ENCODE measurements at regions not wholly inside any gene's neighbourhood (a gene's known extent, or its start where the extent isn't known, plus 50 kb on each side); places are given as distances from the start of the nearest gene placed in this dataset.

DNA sequence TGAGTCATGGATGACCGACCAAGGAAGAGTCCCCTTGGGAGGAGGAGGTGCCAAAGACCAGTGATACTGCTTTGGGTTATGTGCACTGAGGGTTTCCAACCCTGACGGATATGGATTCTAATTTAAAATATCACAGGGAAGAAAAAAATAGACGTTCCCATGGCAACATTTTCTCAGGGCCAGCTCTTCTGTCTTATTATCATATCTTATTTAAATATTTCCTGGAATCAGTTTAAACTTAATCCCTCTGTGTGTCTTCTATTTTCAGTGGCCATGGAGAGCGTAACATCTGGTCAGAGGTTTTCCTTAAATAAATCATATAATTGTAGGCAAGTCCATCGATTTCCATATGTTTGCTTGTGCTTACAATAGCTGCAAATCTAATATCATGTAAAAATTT is 205.4 kb upstream of the FMN2 start:
- no TSS peak for BruUV-seq (replicated peaks)
- no peak overlapping the region for H3K4me2 ChIP-seq (ENCODE audit: low read depth, low read length)
- no peaks in the 10 kb centered on the region for H3K4me1 ChIP-seq (ENCODE audit: control insufficient read depth, insufficient read depth, low read length)
- no peak overlapping the region for H3K18ac ChIP-seq (ENCODE audit: low read depth, low read length)
- in situ Hi-C loops (cut with MboI; ENCODE audit: low sequenced_read_pairs) (no loop called here), intact Hi-C loops (cut with micrococcal nuclease) (no loop called here), dilution Hi-C loops (cut with HindIII; ENCODE audit: low sequenced_read_pairs, unreplicated experiment) (no loop called here)
- no peak overlapping the region for H3K4ac ChIP-seq (ENCODE audit: low read depth, low read length)
- no peak overlapping the region for H2AFZ ChIP-seq (replicated peaks; ENCODE audit: low read length, poor library complexity)
- H2AK9ac ChIP-seq (replicated peaks; ENCODE audit: low read depth, low read length, poor library complexity), result no peak overlapping the region
- ATAC-seq (ENCODE audit: low read depth) (no peak), DNase-seq (no peak)
- no peak overlapping the region for H3K27ac ChIP-seq (ENCODE audit: insufficient read depth, low read length)
- no peak overlapping the region for H4K91ac ChIP-seq (ENCODE audit: insufficient read depth, low read depth, low read length)
- H3K9me1 ChIP-seq (ENCODE audit: insufficient read depth, low read length), result no peaks in the 10 kb centered on the region
- H3K4me3 ChIP-seq (ENCODE audit: insufficient read depth, low read depth, low read length), result no peak overlapping the region
- no peak overlapping the region for H3K56ac ChIP-seq (ENCODE audit: extremely low read depth, insufficient read depth, low read length)
- no peak overlapping the region for H4K5ac ChIP-seq (ENCODE audit: low read depth, low read length)
- WGBS, 2 experiments (ENCODE audit: extremely low coverage in 2 of 2, insufficient read length in 1 of 2), result 67% methylated on average over 1 of the region's 5 CpGs; no CpG with 5 or more reads in 1 of the 2 experiments
- no peak overlapping the region for H4K8ac ChIP-seq (ENCODE audit: low read depth in 2 of 2, low read length in 2 of 2)
- no peak overlapping the region for H3K9ac ChIP-seq (ENCODE audit: low read depth, low read length)
- no peaks in the 10 kb centered on the region for H3K36me3 ChIP-seq (ENCODE audit: control insufficient read depth, insufficient read depth, low read length)
- H3K14ac ChIP-seq (replicated peaks; ENCODE audit: low read depth, low read length), result no peak overlapping the region
- H3K79me1 ChIP-seq (ENCODE audit: low read depth in 1 of 2, low read length in 2 of 2), result no peaks in the 10 kb centered on the region
- H2AK5ac ChIP-seq (ENCODE audit: low read depth, low read length), result no peak overlapping the region
- H2BK20ac ChIP-seq (ENCODE audit: low read depth, low read length), result no peak overlapping the region
- CTCF ChIA-PET, result no interaction called here
- POLR2A ChIA-PET (ENCODE audit: unreplicated experiment), result no interaction called here
- H2BK5ac ChIP-seq (ENCODE audit: low read depth, low read length, poor library complexity, severe bottlenecking), result no peak overlapping the region
- no peaks in the 10 kb centered on the region for H3K27me3 ChIP-seq (ENCODE audit: control insufficient read depth, insufficient read depth, low read length)
- TF ChIP-seq MAZ (IDR thresholded peaks at IDR 0.05; ENCODE audit: borderline replicate concordance, low read depth, low read length), result no peak
- TF ChIP-seq MAFK (IDR thresholded peaks at IDR 0.05; ENCODE audit: low read depth, low read length), result no peak
- TF ChIP-seq POLR2A (IDR thresholded peaks at IDR 0.05; ENCODE audit: low read depth, low read length), result no peak
- TF ChIP-seq MXI1 (IDR thresholded peaks at IDR 0.05; ENCODE audit: borderline replicate concordance, low read depth, low read length), result no peak
- TF ChIP-seq FOS (IDR thresholded peaks at IDR 0.05; ENCODE audit: low read depth, low read length), result no peak
- TF ChIP-seq CHD1 (IDR thresholded peaks at IDR 0.05; ENCODE audit: low read depth, low read length), result no peak
- TF ChIP-seq BHLHE40 (IDR thresholded peaks at IDR 0.05; ENCODE audit: low read depth, low read length), result no peak
- TF ChIP-seq RCOR1 (IDR thresholded peaks at IDR 0.05; ENCODE audit: insufficient replicate concordance, low read length), result no peak
- TF ChIP-seq NFE2L2 (IDR thresholded peaks at IDR 0.05; ENCODE audit: low read depth, low read length), result no peak
- no peaks in the 10 kb centered on the region for H4K20me1 ChIP-seq (ENCODE audit: insufficient read depth, low read length)
- H2BK120ac ChIP-seq (ENCODE audit: low read depth, low read length), result no peak overlapping the region
- no peaks in the 10 kb centered on the region for H3K9me3 ChIP-seq (ENCODE audit: control insufficient read depth, insufficient read depth, low read length)
- no peak overlapping the region for H2BK15ac ChIP-seq (ENCODE audit: low read depth, low read length)
- H3K23ac ChIP-seq (ENCODE audit: low read depth, low read length), result no peak overlapping the region

Measured in IMR-90 (cell line).